GM06990 (cell line): ENCODE measurements at regions not wholly inside any gene's neighbourhood (a gene's known extent, or its start where the extent isn't known, plus 50 kb on each side); places are given as distances from the start of the nearest gene placed in this dataset.

Experiments
- DNase-seq: peaks from one replicate; pipeline ENCODE4 v3.0.0-alpha.2; 2011; ENCODE audit not compliant: insufficient read length; ENCODE audit errors: extremely low read depth
- H3K27me3 ChIP-seq: replicated peaks from 2 replicates; pipeline ENCODE4 v1.6.0; 2011; ENCODE audit warnings: low read length; ENCODE audit not compliant: control insufficient read depth, insufficient read depth
- H3K36me3 ChIP-seq: 2 replicates; pipeline ENCODE4 v1.5.1; 2011; ENCODE audit warnings: low read length; ENCODE audit not compliant: control insufficient read depth, insufficient read depth
- H3K4me3 ChIP-seq: replicated peaks from 2 replicates; pipeline ENCODE4 v1.5.1; 2011; ENCODE audit warnings: low read depth, mild to moderate bottlenecking, control low read depth, low read length
- TF ChIP-seq, protein P1 (sequence below): IDR thresholded peaks from 2 replicates; pipeline ENCODE4 v1.5.1; 2011; ENCODE audit warnings: low read length, control low read depth, mild to moderate bottlenecking, inconsistent platforms; ENCODE audit not compliant: insufficient read depth, poor library complexity, severe bottlenecking

DNA sequence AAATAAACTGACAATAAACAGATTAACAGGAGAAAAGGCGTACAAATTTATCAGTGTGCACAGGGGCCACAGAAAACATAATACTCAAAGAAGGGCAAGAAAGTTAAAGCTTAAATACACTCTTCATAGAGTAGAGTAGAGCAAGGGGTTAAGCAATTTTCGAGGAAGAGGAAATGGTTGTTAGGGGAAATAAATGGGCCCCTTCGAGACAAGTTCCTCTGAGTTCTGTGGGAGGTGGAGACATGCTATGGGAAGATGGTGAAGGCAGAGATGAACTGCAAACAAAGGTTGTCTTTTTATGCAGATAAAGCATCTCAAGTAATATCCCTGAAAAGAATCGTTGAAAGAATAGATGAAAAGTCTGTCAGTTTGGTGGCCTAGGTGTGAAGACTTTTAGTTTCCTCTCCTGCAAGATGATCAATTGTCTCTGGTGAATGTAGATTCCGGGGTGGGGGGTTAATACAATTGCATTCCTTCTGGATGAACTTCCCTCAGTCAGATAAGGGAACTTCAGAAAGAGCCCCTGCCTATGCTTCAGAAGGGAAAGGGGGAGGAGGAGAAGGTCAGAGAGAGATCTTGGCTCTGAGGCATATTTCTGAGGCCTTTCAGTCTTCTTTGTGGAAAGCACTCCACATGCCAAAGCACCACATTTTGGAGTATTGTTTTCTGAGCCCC, 127.0 kb downstream of the METTL4 start:
- DNase-seq = no peak
- no peaks in the 10 kb centered on the region for H3K27me3 ChIP-seq
- TF ChIP-seq, protein P1, sequence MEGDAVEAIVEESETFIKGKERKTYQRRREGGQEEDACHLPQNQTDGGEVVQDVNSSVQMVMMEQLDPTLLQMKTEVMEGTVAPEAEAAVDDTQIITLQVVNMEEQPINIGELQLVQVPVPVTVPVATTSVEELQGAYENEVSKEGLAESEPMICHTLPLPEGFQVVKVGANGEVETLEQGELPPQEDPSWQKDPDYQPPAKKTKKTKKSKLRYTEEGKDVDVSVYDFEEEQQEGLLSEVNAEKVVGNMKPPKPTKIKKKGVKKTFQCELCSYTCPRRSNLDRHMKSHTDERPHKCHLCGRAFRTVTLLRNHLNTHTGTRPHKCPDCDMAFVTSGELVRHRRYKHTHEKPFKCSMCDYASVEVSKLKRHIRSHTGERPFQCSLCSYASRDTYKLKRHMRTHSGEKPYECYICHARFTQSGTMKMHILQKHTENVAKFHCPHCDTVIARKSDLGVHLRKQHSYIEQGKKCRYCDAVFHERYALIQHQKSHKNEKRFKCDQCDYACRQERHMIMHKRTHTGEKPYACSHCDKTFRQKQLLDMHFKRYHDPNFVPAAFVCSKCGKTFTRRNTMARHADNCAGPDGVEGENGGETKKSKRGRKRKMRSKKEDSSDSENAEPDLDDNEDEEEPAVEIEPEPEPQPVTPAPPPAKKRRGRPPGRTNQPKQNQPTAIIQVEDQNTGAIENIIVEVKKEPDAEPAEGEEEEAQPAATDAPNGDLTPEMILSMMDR = no peak
- no peaks in the 10 kb centered on the region for H3K36me3 ChIP-seq
- H3K4me3 ChIP-seq = no peak overlapping the region

DNA sequence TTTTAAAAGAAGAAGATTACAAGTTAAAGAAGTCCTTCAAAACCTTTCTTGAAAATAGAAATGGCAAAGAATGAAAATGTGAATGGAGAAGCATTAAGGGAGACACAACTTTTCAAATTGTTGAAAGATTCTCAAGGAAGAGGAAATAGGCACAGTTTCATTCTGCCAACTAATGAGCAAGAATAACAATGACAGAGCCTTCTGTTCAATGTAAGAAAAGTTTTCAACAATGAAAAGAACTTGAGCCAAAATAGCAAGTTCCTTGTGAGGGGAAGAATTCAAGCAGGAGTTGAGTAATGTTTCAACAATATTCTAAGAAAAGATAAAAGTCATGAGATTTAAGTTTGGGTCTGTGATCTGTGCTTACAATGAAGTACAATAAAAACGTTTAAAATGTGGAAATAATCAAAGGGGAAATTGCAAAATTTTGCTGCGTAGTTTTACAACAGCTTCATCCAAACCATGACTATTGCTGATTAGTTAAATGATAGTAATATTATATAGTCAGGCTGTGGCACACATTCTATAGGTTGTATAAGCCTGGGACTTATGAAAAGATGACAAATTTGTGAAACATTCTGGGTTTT, 122.6 kb downstream of the METTL4 start:
- DNase-seq = no peak
- H3K4me3 ChIP-seq = no peak overlapping the region
- TF ChIP-seq, protein P1 = no peak
- H3K27me3 ChIP-seq = no peaks in the 10 kb centered on the region
- H3K36me3 ChIP-seq = no peaks in the 10 kb centered on the region

DNA sequence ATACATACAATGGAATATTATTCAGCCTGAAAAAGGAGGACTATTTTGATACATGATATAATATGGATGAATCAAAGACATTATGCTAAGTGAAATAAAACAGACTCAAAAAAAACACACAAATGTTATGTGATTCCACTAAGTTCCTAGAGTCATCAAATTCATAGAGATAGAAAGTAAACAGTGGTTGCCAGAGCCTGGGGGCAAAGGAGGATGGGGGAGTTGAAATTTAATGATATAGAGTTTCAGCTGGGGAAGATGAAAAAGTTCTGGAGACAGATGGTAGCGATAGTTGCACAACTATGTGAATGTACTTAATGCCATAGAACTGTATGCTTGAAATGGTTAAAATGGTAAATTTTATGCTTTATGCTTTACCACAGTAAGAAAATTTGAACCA, 119.7 kb downstream of the METTL4 start:
- H3K4me3 ChIP-seq = no peak overlapping the region
- TF ChIP-seq, protein P1 = no peak
- no peak for DNase-seq
- no peaks in the 10 kb centered on the region for H3K36me3 ChIP-seq
- H3K27me3 ChIP-seq = no peaks in the 10 kb centered on the region

DNA sequence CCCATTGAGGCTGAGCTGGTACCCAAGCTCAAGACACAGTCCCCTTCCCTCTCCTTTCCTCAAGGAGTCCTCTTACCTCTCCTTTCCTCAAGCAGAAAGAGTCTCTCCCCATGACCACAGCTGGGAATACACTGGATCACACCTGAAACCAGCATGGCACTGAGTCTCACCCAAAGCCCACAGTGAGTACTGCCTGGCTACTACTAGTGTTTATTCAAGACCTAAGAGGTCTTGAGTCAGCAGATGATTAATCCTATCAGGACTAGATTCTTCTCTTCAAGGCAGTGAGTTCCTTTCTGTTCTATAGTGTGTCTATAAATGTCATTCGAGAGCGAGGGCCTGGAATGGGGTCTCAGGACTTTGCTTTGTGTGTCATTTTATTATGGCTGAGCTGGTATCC, 111.4 kb downstream of the METTL4 start:
- TF ChIP-seq, protein P1 = no peak
- Histone ChIP-seq H3K27me3 (no peaks in the 10 kb centered on the region), H3K36me3 (no peaks in the 10 kb centered on the region), H3K4me3 (no peak overlapping the region)
- DNase-seq = no peak

DNA sequence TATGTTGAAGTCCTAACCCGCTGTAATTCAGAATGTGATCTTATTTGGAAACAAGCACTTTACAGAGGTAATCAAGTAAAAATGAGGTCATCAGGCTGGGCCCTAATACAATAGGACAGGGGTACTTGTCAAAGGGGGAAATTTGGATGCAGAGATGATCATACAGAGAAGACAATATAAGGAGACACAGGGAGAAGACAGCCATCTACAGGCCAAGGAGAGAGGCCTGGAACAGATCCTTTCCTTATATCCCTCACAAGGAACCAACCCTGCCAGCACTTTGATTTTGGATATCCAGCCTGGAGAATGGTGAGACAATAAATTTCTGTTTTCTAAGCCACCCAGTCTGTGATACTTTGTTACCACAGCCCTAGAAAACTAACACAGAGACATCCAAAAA, 104.3 kb downstream of the METTL4 start:
- Histone ChIP-seq H3K27me3 (no peaks in the 10 kb centered on the region), H3K4me3 (no peak overlapping the region), H3K36me3 (no peaks in the 10 kb centered on the region)
- TF ChIP-seq, protein P1 = no peak
- no peak for DNase-seq
